ENCODE measurements at regions not wholly inside any gene's neighbourhood (a gene's known extent, or its start where the extent isn't known, plus 50 kb on each side); places are given as distances from the start of the nearest gene placed in this dataset.

DNA sequence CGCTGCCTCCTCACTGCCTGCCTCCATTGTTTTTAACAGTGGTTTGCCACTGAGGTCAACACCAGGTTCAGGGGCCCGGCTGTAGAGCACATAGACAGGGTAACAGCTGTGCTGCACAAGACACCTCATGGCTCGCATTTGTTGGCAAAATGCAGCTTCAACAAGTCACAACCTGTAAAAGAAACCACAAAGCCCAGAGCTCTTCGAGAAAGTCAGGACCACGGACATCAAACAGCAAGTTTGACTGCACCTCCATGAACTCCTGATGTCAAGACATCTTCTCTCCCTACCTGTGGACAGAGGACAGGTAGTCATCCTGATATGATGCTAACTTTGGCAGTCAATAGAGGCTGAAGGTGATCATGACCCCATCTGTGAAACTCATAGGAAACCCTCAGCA lies 142.4 kb upstream of the SOX9 start (continued):
- TF ChIP-seq, protein P1, sequence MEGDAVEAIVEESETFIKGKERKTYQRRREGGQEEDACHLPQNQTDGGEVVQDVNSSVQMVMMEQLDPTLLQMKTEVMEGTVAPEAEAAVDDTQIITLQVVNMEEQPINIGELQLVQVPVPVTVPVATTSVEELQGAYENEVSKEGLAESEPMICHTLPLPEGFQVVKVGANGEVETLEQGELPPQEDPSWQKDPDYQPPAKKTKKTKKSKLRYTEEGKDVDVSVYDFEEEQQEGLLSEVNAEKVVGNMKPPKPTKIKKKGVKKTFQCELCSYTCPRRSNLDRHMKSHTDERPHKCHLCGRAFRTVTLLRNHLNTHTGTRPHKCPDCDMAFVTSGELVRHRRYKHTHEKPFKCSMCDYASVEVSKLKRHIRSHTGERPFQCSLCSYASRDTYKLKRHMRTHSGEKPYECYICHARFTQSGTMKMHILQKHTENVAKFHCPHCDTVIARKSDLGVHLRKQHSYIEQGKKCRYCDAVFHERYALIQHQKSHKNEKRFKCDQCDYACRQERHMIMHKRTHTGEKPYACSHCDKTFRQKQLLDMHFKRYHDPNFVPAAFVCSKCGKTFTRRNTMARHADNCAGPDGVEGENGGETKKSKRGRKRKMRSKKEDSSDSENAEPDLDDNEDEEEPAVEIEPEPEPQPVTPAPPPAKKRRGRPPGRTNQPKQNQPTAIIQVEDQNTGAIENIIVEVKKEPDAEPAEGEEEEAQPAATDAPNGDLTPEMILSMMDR (IDR thresholded peaks at IDR 0.05; ENCODE audit: control extremely low read depth in 1 of 3, insufficient read depth in 1 of 3, low read depth in 1 of 3, low read length in 3 of 3) = no peak
- TF ChIP-seq TCF12 (IDR thresholded peaks at IDR 0.05; ENCODE audit: low read depth, low read length) (no peak), BCL11A (IDR thresholded peaks at IDR 0.05; ENCODE audit: low read depth in 2 of 2, low read length in 2 of 2) (no peak)
